CD4-positive, alpha-beta T cell treated with Interferon gamma for 1 hour (primary cell): ENCODE measurements at regions not wholly inside any gene's neighbourhood (a gene's known extent, or its start where the extent isn't known, plus 50 kb on each side); places are given as distances from the start of the nearest gene placed in this dataset.
"Not testable (repeated sequence)": the region's sequence is repeated elsewhere in the genome, so short reads cannot be mapped to it uniquely, and the experiment has no call there.

Source experiments
- DNase-seq: peaks from one replicate; pipeline ENCODE4 v3.0.0-alpha.2; 2020

GRCh38 chr11:24093375-24093774 lies 403.5 kb upstream of the LUZP2 start:
- DNase-seq = no peak

DNA sequence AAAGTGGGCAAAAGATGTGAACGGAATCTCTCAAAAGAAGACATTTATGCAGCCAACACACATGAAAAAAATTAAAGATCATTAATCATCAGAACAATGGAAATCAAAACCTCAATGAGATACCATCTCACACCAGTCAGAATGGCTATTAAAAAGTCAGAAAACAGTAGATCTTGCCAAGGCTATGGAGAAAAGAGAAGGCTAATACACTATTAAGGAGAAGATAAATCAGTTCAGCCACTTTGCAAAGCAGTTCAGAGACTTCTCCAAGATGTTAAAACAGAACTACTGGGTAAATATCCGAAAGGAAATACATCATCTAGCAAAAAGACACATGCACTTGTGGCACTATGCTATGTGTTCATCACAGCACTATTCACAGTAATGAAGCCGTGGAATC lies 388.2 kb upstream of the LUZP2 start:
- DNase-seq = no peak

- DNase-seq = no peak
Measured at GRCh38 chr11:24122291-24122690, 374.6 kb upstream of the LUZP2 start.

GRCh38 chr11:24124876-24125275 lies 372.0 kb upstream of the LUZP2 start:
- DNase-seq = no peak

- DNase-seq = no peak
Measured at GRCh38 chr11:24131698-24132097, 365.2 kb upstream of the LUZP2 start.

DNA sequence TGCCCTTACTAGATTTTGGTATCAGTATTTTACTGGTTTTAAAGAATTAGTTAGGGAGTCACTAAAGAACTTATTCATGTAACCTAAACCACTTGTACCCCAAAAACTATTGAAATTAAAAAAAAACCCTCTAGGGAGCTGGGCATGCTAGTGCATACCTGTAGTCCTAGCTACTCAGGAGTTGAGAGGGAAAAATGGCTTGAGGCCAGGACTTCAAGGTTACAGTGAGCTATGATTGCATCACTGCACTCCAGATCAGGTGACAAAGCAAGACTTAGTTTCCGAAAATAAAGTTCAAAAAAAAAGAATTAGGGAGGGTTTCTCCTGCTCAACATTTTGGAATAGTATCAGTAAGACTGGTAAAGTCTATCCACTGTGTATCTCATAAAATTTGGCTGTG lies 364.4 kb upstream of the LUZP2 start:
- DNase-seq = no peak

DNA sequence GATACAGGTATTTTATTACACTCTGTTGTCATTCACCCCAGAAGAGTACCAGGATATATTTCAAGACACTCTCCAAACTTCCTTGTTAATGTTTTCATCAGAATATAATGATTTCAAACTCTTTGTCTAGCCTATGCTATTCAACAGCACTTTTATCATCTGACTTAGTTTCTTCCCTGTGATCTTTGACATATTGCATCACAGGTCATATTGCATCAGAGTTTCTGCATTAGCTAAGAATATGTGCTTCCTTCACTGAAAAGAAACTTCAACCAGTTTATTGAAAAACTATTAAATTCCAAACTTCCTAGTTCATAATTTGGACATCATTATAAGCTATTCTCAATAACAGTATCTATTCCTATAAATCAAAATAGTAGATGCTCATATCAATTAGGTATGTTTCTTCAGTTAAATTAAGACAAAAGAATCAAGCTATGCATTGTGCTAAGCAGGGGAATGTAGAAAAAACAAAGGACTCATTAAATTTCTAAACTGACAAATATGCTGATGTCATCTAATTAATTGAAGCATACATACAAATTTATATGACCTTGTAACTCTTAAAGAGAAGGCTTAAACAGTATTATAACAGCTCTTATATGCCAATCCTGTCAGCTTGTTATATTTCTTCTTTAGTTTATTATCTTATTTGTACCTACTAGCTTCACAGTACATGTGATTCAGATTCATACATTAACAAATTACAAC lies 361.8 kb upstream of the LUZP2 start:
- no peak for DNase-seq

GRCh38 chr11:24142062-24142461 lies 354.8 kb upstream of the LUZP2 start:
- DNase-seq = no peak

GRCh38 chr11:24145411-24145810 lies 351.4 kb upstream of the LUZP2 start:
- DNase-seq = no peak

GRCh38 chr11:24153337-24153736 lies 343.5 kb upstream of the LUZP2 start:
- DNase-seq = no peak

DNA sequence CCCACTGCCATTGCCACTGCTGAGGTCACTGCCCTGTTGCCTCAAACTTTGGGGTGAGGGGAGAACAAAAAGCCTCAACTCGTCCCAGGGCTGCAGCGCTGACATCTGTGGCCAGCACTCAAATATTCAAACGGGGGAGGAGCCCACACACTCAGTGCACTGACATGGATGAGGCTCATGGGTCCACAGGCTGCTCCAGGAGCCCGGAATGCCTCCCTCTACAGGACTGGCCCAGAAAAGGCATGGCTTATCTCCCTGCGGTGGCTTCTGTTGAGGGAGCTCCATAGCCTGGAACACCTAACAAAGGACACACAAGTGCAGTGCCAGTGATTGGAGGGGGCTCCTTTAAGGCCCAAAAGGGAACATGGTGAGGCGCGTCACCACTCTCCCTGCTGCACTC lies 341.1 kb upstream of the LUZP2 start:
- no peak for DNase-seq

- no peak for DNase-seq
Measured at GRCh38 chr11:24157316-24157715, 339.5 kb upstream of the LUZP2 start.

GRCh38 chr11:24161587-24161986 lies 335.3 kb upstream of the LUZP2 start:
- no peak for DNase-seq

DNA sequence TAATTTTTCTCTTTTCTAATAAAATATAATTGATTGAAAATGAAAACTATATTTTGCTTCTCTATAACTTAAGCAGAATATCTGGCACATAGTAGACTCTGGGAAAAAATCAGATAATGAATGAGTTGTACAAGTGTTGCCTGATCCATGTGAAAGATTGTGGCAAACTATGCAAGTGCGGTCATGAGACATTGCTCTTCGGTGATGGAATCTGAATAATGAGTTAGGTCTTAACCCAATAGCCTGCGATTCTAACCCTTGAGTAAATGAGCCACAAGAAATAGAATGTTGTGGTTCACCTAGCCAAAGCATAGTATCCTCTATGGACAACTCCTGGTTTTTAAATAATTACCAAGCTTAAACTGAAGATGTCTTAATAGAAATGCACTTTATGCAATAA lies 333.7 kb upstream of the LUZP2 start:
- no peak for DNase-seq

GRCh38 chr11:24163841-24164240 lies 333.0 kb upstream of the LUZP2 start:
- no peak for DNase-seq

- no peak for DNase-seq
Measured at GRCh38 chr11:24171869-24172268, 325.0 kb upstream of the LUZP2 start.

DNA sequence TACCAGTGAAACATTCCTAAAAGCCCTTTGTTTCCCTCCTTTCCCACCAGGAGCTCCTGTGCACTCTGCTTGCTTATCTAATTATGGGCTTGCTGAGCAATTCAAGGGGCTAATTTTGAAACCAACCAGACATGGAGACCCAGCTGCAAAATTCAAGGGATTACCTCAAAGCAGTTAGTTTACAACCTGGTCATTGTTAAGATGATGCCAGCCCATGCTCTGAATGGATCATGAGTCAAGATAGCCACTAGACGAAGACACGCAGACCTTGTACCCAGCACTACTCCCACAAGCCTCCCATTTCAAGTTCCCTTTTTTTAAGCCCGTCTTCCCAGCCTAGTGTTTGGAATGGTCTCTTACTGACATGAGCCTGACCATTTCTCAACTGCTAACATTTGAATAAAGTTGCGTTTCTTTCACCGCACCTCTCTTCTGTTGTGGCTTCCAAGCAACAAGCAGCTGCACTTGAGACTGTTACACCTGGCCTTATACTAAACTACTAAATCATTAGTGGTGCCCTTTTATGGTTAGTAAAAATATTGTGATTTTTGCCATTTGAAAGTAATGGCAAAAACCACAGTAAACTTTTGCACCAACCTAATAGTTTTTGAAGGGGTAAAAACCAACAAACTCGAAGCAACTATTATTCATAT lies 315.3 kb upstream of the LUZP2 start:
- DNase-seq = no peak

- not testable (repeated sequence) for DNase-seq
Measured at GRCh38 chr11:24185535-24185934, 311.3 kb upstream of the LUZP2 start.

GRCh38 chr11:24196733-24197132 lies 300.1 kb upstream of the LUZP2 start:
- no peak for DNase-seq

DNA sequence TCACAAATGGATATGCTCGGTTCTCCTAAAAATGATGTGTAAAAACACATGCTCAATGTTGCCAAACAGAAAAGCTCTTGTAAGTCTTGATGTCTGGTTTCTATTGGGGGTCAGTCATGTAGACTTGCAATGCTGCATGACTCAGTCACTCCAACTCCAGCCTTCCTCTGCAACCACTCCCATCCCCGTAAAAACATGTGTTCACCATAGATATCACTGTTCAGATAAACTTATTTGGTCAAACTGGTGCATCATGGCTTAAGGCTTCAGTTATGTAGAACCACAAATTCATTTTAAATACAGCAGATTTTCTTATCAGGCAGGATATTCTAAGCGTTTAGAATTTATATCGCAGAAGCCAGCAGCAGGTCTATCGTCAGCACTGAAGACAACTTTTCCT lies 298.4 kb upstream of the LUZP2 start:
- no peak for DNase-seq

- no peak for DNase-seq
Measured at GRCh38 chr11:24199461-24199860, 297.4 kb upstream of the LUZP2 start.

GRCh38 chr11:24206030-24206429 lies 290.8 kb upstream of the LUZP2 start:
- DNase-seq = no peak

- DNase-seq = no peak
Measured at GRCh38 chr11:24206511-24206910, 290.3 kb upstream of the LUZP2 start.

- DNase-seq = no peak
Measured at GRCh38 chr11:24216488-24216887, 280.4 kb upstream of the LUZP2 start.

DNA sequence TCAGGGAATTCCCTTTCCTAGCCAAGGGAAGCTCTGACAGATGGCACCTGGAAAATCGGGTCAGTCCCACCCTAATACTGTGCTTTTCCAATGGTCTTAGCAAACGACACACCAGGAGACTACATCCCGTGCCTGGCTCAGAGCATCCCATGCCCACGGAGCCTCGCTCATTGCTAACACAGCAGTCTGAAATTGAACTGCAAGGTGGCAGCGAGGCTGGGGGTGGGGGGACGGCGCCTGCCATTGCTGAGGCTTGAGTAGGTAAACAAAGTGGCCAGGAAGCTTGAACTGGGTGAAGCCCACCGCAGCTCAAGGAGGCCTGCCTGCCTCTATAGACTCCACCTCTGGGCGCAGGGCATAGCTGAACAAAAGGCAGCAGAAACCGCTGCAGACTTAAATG lies 279.5 kb upstream of the LUZP2 start:
- not testable (repeated sequence) for DNase-seq
